H1 (cell line): ENCODE measurements at regions not wholly inside any gene's neighbourhood (a gene's known extent, or its start where the extent isn't known, plus 50 kb on each side); places are given as distances from the start of the nearest gene placed in this dataset.

Source experiments
- CTCF ChIA-PET: fragments of 300-600 bp; sonication (Branson Sonifier 250); formaldehyde crosslinking; loops from one replicate; lab custom pipeline; 2021; ENCODE audit not compliant: partially characterized antibody; lab: Charles Lee
- POLR2A ChIA-PET: fragments of 300-600 bp; sonication (Branson Sonifier 250); formaldehyde crosslinking; loops from one replicate; lab custom pipeline; 2021; ENCODE audit warnings: inconsistent platforms; ENCODE audit not compliant: partially characterized antibody; lab: Charles Lee
- DNase-seq, 2 experiments: peaks; one replicate each; pipeline versions ENCODE4 v3.0.0 to v3.0.0-alpha.2; 2010 to 2022; ENCODE audit warnings: low spot score in 2 of 2, low read depth in 1 of 2, mixed read lengths in 1 of 2
- FAIRE-seq: peaks from 2 replicates; lab custom pipeline; 2011; peaks lifted over from hg19 to GRCh38; lab: Jason Lieb, UNC
- H2AFZ ChIP-seq: 2 replicates; pipeline ENCODE4 v1.8.1; 2012; ENCODE audit warnings: low read length, inconsistent platforms
- H2AK5ac ChIP-seq: 2 replicates; pipeline ENCODE4 v1.6.1; 2013; ENCODE audit warnings: low read depth, low read length
- H2BK120ac ChIP-seq: replicated peaks from 2 replicates; pipeline ENCODE3; 2013; ENCODE audit warnings: low read depth, low read length, inconsistent platforms
- H2BK12ac ChIP-seq: 2 replicates; pipeline ENCODE4 v1.6.1; 2013; ENCODE audit warnings: low read depth, low read length
- H2BK15ac ChIP-seq: 2 replicates; pipeline ENCODE4 v1.6.1; 2013; ENCODE audit warnings: low read length
- H2BK20ac ChIP-seq: 2 replicates; pipeline ENCODE4 v1.6.1; 2013; ENCODE audit warnings: low read length
- H2BK5ac ChIP-seq: 2 replicates; pipeline ENCODE4 v1.6.1; 2013; ENCODE audit warnings: low read depth, low read length
- H3K14ac ChIP-seq: 2 replicates; pipeline ENCODE4 v1.6.1; 2013; ENCODE audit warnings: inconsistent platforms; ENCODE audit not compliant: insufficient read length
- H3K18ac ChIP-seq: 2 replicates; pipeline ENCODE4 v1.6.1; 2013; ENCODE audit warnings: low read length; ENCODE audit errors: extremely low read depth
- H3K23ac ChIP-seq: 2 replicates; pipeline ENCODE4 v1.6.1; 2013; ENCODE audit warnings: inconsistent platforms; ENCODE audit not compliant: insufficient read length
- H3K23me2 ChIP-seq: 2 replicates; pipeline ENCODE4 v1.6.1; 2013; ENCODE audit warnings: low read depth, low read length
- H3K27ac ChIP-seq: 2 replicates; pipeline ENCODE4 v1.6.1; 2011; ENCODE audit warnings: low read depth, low read length, inconsistent platforms
- H3K27me3 ChIP-seq, 4 experiments: replicated peaks in 1 of 4; 1 replicate in 1 of 4; 2 replicates in 3 of 4; pipeline versions ENCODE4 v1.6.1 to v1.8.1; 2011 to 2013; ENCODE audit warnings: low read length in 3 of 4, mild to moderate bottlenecking in 3 of 4, inconsistent platforms in 2 of 4, mixed read lengths in 2 of 4, moderate library complexity in 1 of 4; ENCODE audit not compliant: control insufficient read depth in 3 of 4, insufficient read depth in 3 of 4; ENCODE audit errors: extremely low read depth in 1 of 4
- H3K36me3 ChIP-seq, 4 experiments: 2 replicates each; pipeline versions ENCODE4 v1.6.1 to v1.8.1; 2011 to 2013; ENCODE audit warnings: mild to moderate bottlenecking in 4 of 4, low read length in 3 of 4, moderate library complexity in 2 of 4, control low read depth in 1 of 4, inconsistent platforms in 1 of 4; ENCODE audit not compliant: insufficient read depth in 4 of 4, control insufficient read depth in 2 of 4
- H3K4ac ChIP-seq: replicated peaks from 2 replicates; pipeline ENCODE3; 2013; ENCODE audit warnings: low read length, low read depth, mixed read lengths, inconsistent platforms; ENCODE audit not compliant: insufficient read length
- H3K4me1 ChIP-seq, 4 experiments: replicated peaks in 1 of 4; 1 replicate in 1 of 4; 2 replicates in 3 of 4; pipeline versions ENCODE4 v1.6.1 to v1.8.1; 2011 to 2013; ENCODE audit warnings: low read length in 3 of 4, inconsistent platforms in 2 of 4, mixed read lengths in 1 of 4; ENCODE audit not compliant: insufficient read depth in 4 of 4, control insufficient read depth in 3 of 4
- H3K4me2 ChIP-seq, 2 experiments: 2 replicates each; pipeline versions ENCODE4 v1.6.1 to v1.8.1; 2011 to 2013; ENCODE audit warnings: low read depth in 2 of 2, low read length in 2 of 2, control low read depth in 1 of 2, inconsistent platforms in 1 of 2, mild to moderate bottlenecking in 1 of 2; ENCODE audit not compliant: insufficient read depth in 1 of 2
- H3K4me3 ChIP-seq, 4 experiments: fragments of 200-600, 300-600 bp in 1 of 4; sonication (generic), shearing (Covaris generic), sonication (Bioruptor Twin) in 1 of 4; 2 replicates each; pipeline versions ENCODE4 v1.5.1 to v1.8.1; 2011 to 2016; ENCODE audit warnings: low read length in 4 of 4, low read depth in 3 of 4, control low read depth in 2 of 4, inconsistent platforms in 2 of 4, mild to moderate bottlenecking in 2 of 4, mixed read lengths in 1 of 4, moderate library complexity in 1 of 4; ENCODE audit not compliant: insufficient read depth in 2 of 4; ENCODE audit errors: extremely low read depth in 1 of 4
- H3K56ac ChIP-seq: replicated peaks from 2 replicates; pipeline ENCODE3; 2013; ENCODE audit warnings: low read depth, mild to moderate bottlenecking, mixed read lengths, low read length, inconsistent platforms; ENCODE audit not compliant: insufficient read length
- H3K79me1 ChIP-seq: 2 replicates; pipeline ENCODE4 v1.6.1; 2013; ENCODE audit warnings: low read depth, low read length, control low read depth
- H3K79me2 ChIP-seq, 2 experiments: 2 replicates each; pipeline versions ENCODE4 v1.6.1 to v1.8.1; 2012 to 2013; ENCODE audit warnings: low read length in 2 of 2, mild to moderate bottlenecking in 2 of 2, inconsistent platforms in 1 of 2; ENCODE audit not compliant: insufficient read depth in 2 of 2, control insufficient read depth in 1 of 2
- H3K9ac ChIP-seq, 4 experiments: replicated peaks in 1 of 4; 1 replicate in 1 of 4; 2 replicates in 3 of 4; pipeline versions ENCODE4 v1.6.1 to v1.8.1; 2011 to 2013; ENCODE audit warnings: low read depth in 3 of 4, low read length in 3 of 4, control low read depth in 2 of 4, mild to moderate bottlenecking in 2 of 4, moderate library complexity in 2 of 4, inconsistent platforms in 1 of 4; ENCODE audit errors: extremely low read depth in 1 of 4
- H3K9me3 ChIP-seq, 2 experiments: 2 replicates each; pipeline versions ENCODE4 v1.6.1 to v1.8.1; 2012 to 2013; ENCODE audit warnings: mild to moderate bottlenecking in 2 of 2, moderate library complexity in 2 of 2, control low read depth in 1 of 2, inconsistent platforms in 1 of 2, low read depth in 1 of 2, low read length in 1 of 2, mixed read lengths in 1 of 2; ENCODE audit not compliant: insufficient read depth in 2 of 2
- H4K20me1 ChIP-seq, 2 experiments: replicated peaks in 1 of 2; 2 replicates each; pipeline versions ENCODE3 to v1.8.1; 2011 to 2013; ENCODE audit warnings: inconsistent platforms in 2 of 2, low read length in 2 of 2, mild to moderate bottlenecking in 1 of 2; ENCODE audit not compliant: insufficient read depth in 2 of 2, control insufficient read depth in 1 of 2
- H4K5ac ChIP-seq: 2 replicates; pipeline ENCODE4 v1.6.1; 2013; ENCODE audit warnings: low read length, low read depth, mixed read lengths, inconsistent platforms; ENCODE audit not compliant: insufficient read length
- H4K8ac ChIP-seq: 2 replicates; pipeline ENCODE4 v1.8.0; 2013; ENCODE audit warnings: mild to moderate bottlenecking, moderate library complexity, low read length, inconsistent platforms; ENCODE audit not compliant: insufficient read depth; ENCODE audit errors: extremely low read depth
- H4K91ac ChIP-seq: replicated peaks from 2 replicates; pipeline ENCODE3; 2013; ENCODE audit warnings: low read length, mixed read lengths, inconsistent platforms; ENCODE audit not compliant: insufficient read length
- JUND ChIP-seq: IDR thresholded peaks from 2 replicates; pipeline ENCODE4 v1.6.1; 2011; ENCODE audit warnings: mild to moderate bottlenecking, improper control_type of control experiment, low read length
- RNF2 ChIP-seq: fragments of 200-900, 300-1000 bp; sonication (generic); IDR thresholded peaks from 2 replicates; pipeline ENCODE4 v1.7.1; 2016; ENCODE audit warnings: borderline replicate concordance, low read depth, mild to moderate bottlenecking, antibody characterized with exemption, low read length; ENCODE audit not compliant: poor library complexity, severe bottlenecking; ENCODE audit errors: missing control alignments
- WGBS, 2 experiments: shearing (Covaris generic) in 1 of 2; methylation state at CpG; one replicate each; pipeline versions ENCODE4 v1.1.6 to v1.1.7; 2013 to 2015; ENCODE audit warnings: low lambda C conversion rate in 2 of 2, mixed read lengths in 2 of 2, inconsistent platforms in 1 of 2, low coverage in 1 of 2, missing lambda C conversion rate in 1 of 2; ENCODE audit not compliant: insufficient replicate concordance in 2 of 2, insufficient coverage in 1 of 2, insufficient read length in 1 of 2; ENCODE audit errors: extremely low coverage in 1 of 2, missing lambda C conversion rate in 1 of 2; 5-methylcytosine and 5-hydroxymethylcytosine counted together

- H4K8ac ChIP-seq = no peak overlapping the region
- peak in 1 of 2 experiments; percentile 27 for DNase-seq
- CTCF ChIA-PET = interaction anchor here (0.8 to 4.9 kb wide), 6 partner anchors 13 to 257 kb away, joined by 3 to 54 read pairs (median 12); no protein-coding TSS in a partner anchor
- no peak overlapping the region for H2BK20ac ChIP-seq
- no peak overlapping the region for H3K18ac ChIP-seq
- no peaks in the 10 kb centered on the region for H3K23me2 ChIP-seq
- no peaks in the 10 kb centered on the region for H3K79me2 ChIP-seq
- no peak overlapping the region for H4K91ac ChIP-seq
- no peak overlapping the region for H2BK12ac ChIP-seq
- H2BK15ac ChIP-seq = no peak overlapping the region
- no peaks in the 10 kb centered on the region for H3K4me1 ChIP-seq
- H3K14ac ChIP-seq = no peak overlapping the region
- no peaks in the 10 kb centered on the region for H3K36me3 ChIP-seq
- WGBS, 2 experiments = 66% methylated on average over 6 of the region's 6 CpGs; no CpG with 5 or more reads in 1 of the 2 experiments
- H3K23ac ChIP-seq = no peak overlapping the region
- no peak overlapping the region for H3K4ac ChIP-seq
- H4K5ac ChIP-seq = no peak overlapping the region
- no peaks in the 10 kb centered on the region for H4K20me1 ChIP-seq
- FAIRE-seq = no peak
- H3K27me3 ChIP-seq = no peaks in the 10 kb centered on the region
- no peak overlapping the region for H3K9ac ChIP-seq
- no peak overlapping the region for H2AFZ ChIP-seq
- no peak overlapping the region for H2BK120ac ChIP-seq
- no peaks in the 10 kb centered on the region for H3K9me3 ChIP-seq
- H2BK5ac ChIP-seq = no peak overlapping the region
- no peak overlapping the region for H2AK5ac ChIP-seq
- no peaks in the 10 kb centered on the region for H3K79me1 ChIP-seq
- H3K56ac ChIP-seq = no peak overlapping the region
- H3K4me2 ChIP-seq = no peak overlapping the region
- H3K4me3 ChIP-seq = no peak overlapping the region
- POLR2A ChIA-PET = no interaction called here
- H3K27ac ChIP-seq = no peak overlapping the region
- TF ChIP-seq JUND = peak; percentile 36; the same call in 1 of the 2 replicates
- no peak for TF ChIP-seq RNF2
Measured at GRCh38 chr2:196335221-196335634, 163.8 kb upstream of the STK17B start.
